ENCODE measurements at regions not wholly inside any gene's neighbourhood (a gene's known extent, or its start where the extent isn't known, plus 50 kb on each side); places are given as distances from the start of the nearest gene placed in this dataset.
A peak's percentile ranks its signal among the peaks of the same experiment; 100 is the strongest.

GRCh38 chr6:148183776-148184175 is 158.9 kb upstream of the SASH1 start:
- no peaks in the 10 kb centered on the region for H3K27me3 ChIP-seq (ENCODE audit: control insufficient read depth, insufficient read depth, low read length)
- no peak overlapping the region for H3K9ac ChIP-seq (ENCODE audit: low read length in 3 of 3)
- TF ChIP-seq, protein P1, sequence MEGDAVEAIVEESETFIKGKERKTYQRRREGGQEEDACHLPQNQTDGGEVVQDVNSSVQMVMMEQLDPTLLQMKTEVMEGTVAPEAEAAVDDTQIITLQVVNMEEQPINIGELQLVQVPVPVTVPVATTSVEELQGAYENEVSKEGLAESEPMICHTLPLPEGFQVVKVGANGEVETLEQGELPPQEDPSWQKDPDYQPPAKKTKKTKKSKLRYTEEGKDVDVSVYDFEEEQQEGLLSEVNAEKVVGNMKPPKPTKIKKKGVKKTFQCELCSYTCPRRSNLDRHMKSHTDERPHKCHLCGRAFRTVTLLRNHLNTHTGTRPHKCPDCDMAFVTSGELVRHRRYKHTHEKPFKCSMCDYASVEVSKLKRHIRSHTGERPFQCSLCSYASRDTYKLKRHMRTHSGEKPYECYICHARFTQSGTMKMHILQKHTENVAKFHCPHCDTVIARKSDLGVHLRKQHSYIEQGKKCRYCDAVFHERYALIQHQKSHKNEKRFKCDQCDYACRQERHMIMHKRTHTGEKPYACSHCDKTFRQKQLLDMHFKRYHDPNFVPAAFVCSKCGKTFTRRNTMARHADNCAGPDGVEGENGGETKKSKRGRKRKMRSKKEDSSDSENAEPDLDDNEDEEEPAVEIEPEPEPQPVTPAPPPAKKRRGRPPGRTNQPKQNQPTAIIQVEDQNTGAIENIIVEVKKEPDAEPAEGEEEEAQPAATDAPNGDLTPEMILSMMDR (IDR thresholded peaks at IDR 0.05; ENCODE audit: borderline replicate concordance, extremely low read depth, insufficient read depth) = no peak
- intact Hi-C loops (cut with DNase I) = loop anchor here (10.0 kb wide), 1 partner anchor 271 kb away; no protein-coding TSS in a partner anchor
- H3K4me3 ChIP-seq (ENCODE audit: low read length in 3 of 3) = no peak overlapping the region
- no peaks in the 10 kb centered on the region for H3K9me3 ChIP-seq (ENCODE audit: control insufficient read depth in 2 of 3, insufficient read depth in 1 of 3, low read length in 3 of 3)
- H3K36me3 ChIP-seq (ENCODE audit: control insufficient read depth in 2 of 3, insufficient read depth in 3 of 3, low read length in 3 of 3) = no peaks in the 10 kb centered on the region
- no peak overlapping the region for H3K27ac ChIP-seq (ENCODE audit: low read depth in 2 of 2, low read length in 2 of 2)
- DNase-seq (no peak), FAIRE-seq (no peak)
- H3K4me1 ChIP-seq (ENCODE audit: control insufficient read depth in 2 of 3, insufficient read depth in 2 of 3, low read depth in 1 of 3, low read length in 3 of 3) = peaks cover 0 to 10% (median 2%) of the 10 kb centered on the region in 3 donors

GRCh38 chr6:148186916-148187315 is 155.7 kb upstream of the SASH1 start:
- intact Hi-C loops (cut with DNase I) = loop anchor here (10.0 kb wide), 1 partner anchor 268 kb away; no protein-coding TSS in a partner anchor
- no peaks in the 10 kb centered on the region for H3K36me3 ChIP-seq (ENCODE audit: control insufficient read depth in 2 of 3, insufficient read depth in 3 of 3, low read length in 3 of 3)
- no peaks in the 10 kb centered on the region for H3K27me3 ChIP-seq (ENCODE audit: control insufficient read depth, insufficient read depth, low read length)
- H3K9me3 ChIP-seq (ENCODE audit: control insufficient read depth in 2 of 3, insufficient read depth in 1 of 3, low read length in 3 of 3) = no peaks in the 10 kb centered on the region
- no peak overlapping the region for H3K4me3 ChIP-seq (ENCODE audit: low read length in 3 of 3)
- no peak overlapping the region for H3K27ac ChIP-seq (ENCODE audit: low read depth in 2 of 2, low read length in 2 of 2)
- peaks cover 0 to 14% (median 0%) of the 10 kb centered on the region in 3 donors for H3K4me1 ChIP-seq (ENCODE audit: control insufficient read depth in 2 of 3, insufficient read depth in 2 of 3, low read depth in 1 of 3, low read length in 3 of 3)
- TF ChIP-seq, protein P1 (IDR thresholded peaks at IDR 0.05; ENCODE audit: borderline replicate concordance, extremely low read depth, insufficient read depth) = no peak
- peak in 1 of 5 donors; percentile 5 for DNase-seq
- H3K9ac ChIP-seq (ENCODE audit: low read length in 3 of 3) = no peak overlapping the region
- FAIRE-seq = no peak

DNA sequence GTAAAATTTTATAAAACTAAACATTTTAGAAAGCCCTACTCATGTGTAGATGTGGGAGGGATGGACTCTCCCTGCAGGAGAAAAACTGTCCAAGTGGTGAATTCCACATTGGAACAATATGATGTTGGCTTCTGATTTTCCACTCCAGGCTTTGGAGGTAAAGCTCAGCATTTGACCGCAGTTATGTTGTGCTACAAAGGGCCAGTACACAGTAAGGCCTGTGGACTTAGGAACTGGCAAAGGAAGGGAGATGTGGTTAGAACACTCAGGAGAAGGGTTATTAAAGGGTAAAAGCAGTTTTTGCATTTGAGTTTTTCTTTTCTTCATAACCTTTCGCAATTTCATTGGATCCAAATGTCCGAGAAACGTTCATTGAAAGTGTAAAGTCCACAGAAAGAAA is 150.3 kb upstream of the SASH1 start:
- TF ChIP-seq, protein P1 (IDR thresholded peaks at IDR 0.05; ENCODE audit: borderline replicate concordance, extremely low read depth, insufficient read depth) = no peak
- Histone ChIP-seq H3K27me3 (ENCODE audit: control insufficient read depth, insufficient read depth, low read length) (no peaks in the 10 kb centered on the region), H3K27ac (ENCODE audit: low read depth in 2 of 2, low read length in 2 of 2) (peak overlapping the region in 1 of 2 donors; percentile 37), H3K9me3 (ENCODE audit: control insufficient read depth in 2 of 3, insufficient read depth in 1 of 3, low read length in 3 of 3) (no peaks in the 10 kb centered on the region), H3K4me3 (ENCODE audit: low read length in 3 of 3) (no peak overlapping the region), H3K36me3 (ENCODE audit: control insufficient read depth in 2 of 3, insufficient read depth in 3 of 3, low read length in 3 of 3) (no peaks in the 10 kb centered on the region), H3K4me1 (ENCODE audit: control insufficient read depth in 2 of 3, insufficient read depth in 2 of 3, low read depth in 1 of 3, low read length in 3 of 3) (peaks cover 0 to 8% (median 3%) of the 10 kb centered on the region in 3 donors), H3K9ac (ENCODE audit: low read length in 3 of 3) (no peak overlapping the region)
- DNase-seq = no peak
- intact Hi-C loops (cut with DNase I) = no loop called here
- FAIRE-seq = no peak

Data from kidney (tissue), 13 donors.